ENCODE measurements at regions not wholly inside any gene's neighbourhood (a gene's known extent, or its start where the extent isn't known, plus 50 kb on each side); places are given as distances from the start of the nearest gene placed in this dataset.

DNA sequence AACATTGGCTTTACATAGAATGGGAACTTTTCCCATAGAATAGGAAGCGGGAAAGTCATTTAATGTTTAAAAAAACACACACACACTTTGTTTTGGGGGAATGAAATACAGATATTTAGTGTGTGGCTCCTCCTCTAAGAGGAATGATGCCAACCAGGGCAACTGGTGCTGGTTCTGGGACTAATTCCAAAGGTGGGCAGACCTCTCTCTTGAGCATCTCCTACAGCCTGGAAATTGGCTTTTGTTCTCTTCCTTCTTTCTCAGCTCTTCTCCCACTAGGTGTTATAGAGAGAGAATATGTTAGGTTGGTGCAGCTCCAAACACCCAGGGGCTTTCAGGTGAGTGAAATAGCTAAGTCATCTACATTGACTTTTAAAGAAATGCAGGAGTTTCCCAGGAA lies 190.1 kb downstream of the RAD51AP2 start:
- ChIA-PET POLR2A (no interaction called here), CTCF (interaction anchor here (0.5 kb wide), 1 partner anchor 937 kb away, joined by 4 read pairs; no protein-coding TSS in a partner anchor)
- DNase-seq (no peak), ATAC-seq (ENCODE audit: poor library complexity) (no peak)
- Mint-ChIP-seq H3K27ac (no peak overlapping the region), H3K4me1 (ENCODE audit: low read depth) (no peaks in the 10 kb centered on the region), H3K4me3 (no peak overlapping the region), H3K27me3 (no peaks in the 10 kb centered on the region), H3K36me3 (ENCODE audit: low read depth) (no peaks in the 10 kb centered on the region), H3K9me3 (no peaks in the 10 kb centered on the region)
- H3K4me3 ChIP-seq (ENCODE audit: low read length): no peak overlapping the region
- TF ChIP-seq, protein P1, sequence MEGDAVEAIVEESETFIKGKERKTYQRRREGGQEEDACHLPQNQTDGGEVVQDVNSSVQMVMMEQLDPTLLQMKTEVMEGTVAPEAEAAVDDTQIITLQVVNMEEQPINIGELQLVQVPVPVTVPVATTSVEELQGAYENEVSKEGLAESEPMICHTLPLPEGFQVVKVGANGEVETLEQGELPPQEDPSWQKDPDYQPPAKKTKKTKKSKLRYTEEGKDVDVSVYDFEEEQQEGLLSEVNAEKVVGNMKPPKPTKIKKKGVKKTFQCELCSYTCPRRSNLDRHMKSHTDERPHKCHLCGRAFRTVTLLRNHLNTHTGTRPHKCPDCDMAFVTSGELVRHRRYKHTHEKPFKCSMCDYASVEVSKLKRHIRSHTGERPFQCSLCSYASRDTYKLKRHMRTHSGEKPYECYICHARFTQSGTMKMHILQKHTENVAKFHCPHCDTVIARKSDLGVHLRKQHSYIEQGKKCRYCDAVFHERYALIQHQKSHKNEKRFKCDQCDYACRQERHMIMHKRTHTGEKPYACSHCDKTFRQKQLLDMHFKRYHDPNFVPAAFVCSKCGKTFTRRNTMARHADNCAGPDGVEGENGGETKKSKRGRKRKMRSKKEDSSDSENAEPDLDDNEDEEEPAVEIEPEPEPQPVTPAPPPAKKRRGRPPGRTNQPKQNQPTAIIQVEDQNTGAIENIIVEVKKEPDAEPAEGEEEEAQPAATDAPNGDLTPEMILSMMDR (IDR thresholded peaks at IDR 0.05): no peak
- no peaks in the 10 kb centered on the region for H3K4me1 ChIP-seq (ENCODE audit: insufficient read depth, low read length)
- no peaks in the 10 kb centered on the region for H3K27me3 ChIP-seq (ENCODE audit: control insufficient read depth in 1 of 2, insufficient read depth in 2 of 2, low read length in 2 of 2)
- intact Hi-C loops (cut with DNase I, micrococcal nuclease): no loop called here
- H3K36me3 ChIP-seq (ENCODE audit: insufficient read depth, low read length): no peaks in the 10 kb centered on the region
- H3K27ac ChIP-seq (ENCODE audit: low read depth in 1 of 2, low read length in 2 of 2): no peak overlapping the region
- peaks cover 0 to 3% of the 10 kb centered on the region in 2 experiments for H3K9me3 ChIP-seq (ENCODE audit: control insufficient read depth in 1 of 2, insufficient read depth in 1 of 2, low read length in 2 of 2)

DNA sequence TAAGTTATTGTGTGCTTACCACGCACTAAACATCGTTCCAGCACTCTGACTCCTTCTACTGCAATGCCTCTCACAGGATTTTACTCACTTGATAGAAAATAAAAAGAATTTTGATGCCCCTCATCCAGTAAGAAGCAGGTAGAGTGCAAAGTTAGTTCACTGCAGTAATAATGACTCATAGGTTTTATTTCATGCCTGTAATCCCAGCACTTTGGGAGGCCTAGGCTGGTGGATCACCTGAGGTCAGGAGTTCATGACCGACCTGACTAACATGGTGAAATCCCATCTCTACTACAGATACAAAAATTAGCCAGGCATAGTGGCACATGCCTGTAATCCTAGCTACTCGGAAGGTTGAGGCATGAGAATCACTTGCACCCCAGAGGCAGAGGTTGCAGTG lies 190.6 kb downstream of the RAD51AP2 start:
- H3K9me3 Mint-ChIP-seq: no peaks in the 10 kb centered on the region
- DNase-seq: no peak
- no peaks in the 10 kb centered on the region for H3K27me3 Mint-ChIP-seq
- H3K9me3 ChIP-seq (ENCODE audit: control insufficient read depth in 1 of 2, insufficient read depth in 1 of 2, low read length in 2 of 2): peaks cover 0 to 3% of the 10 kb centered on the region in 2 experiments
- ChIA-PET POLR2A (no interaction called here), CTCF (interaction anchor here (0.5 kb wide), 1 partner anchor 936 kb away, joined by 4 read pairs; no protein-coding TSS in a partner anchor)
- no peak overlapping the region for H3K27ac Mint-ChIP-seq
- TF ChIP-seq, protein P1 (IDR thresholded peaks at IDR 0.05): no peak
- no peaks in the 10 kb centered on the region for H3K36me3 ChIP-seq (ENCODE audit: insufficient read depth, low read length)
- ATAC-seq (ENCODE audit: poor library complexity): no peak
- H3K4me1 ChIP-seq (ENCODE audit: insufficient read depth, low read length): no peaks in the 10 kb centered on the region
- no peak overlapping the region for H3K27ac ChIP-seq (ENCODE audit: low read depth in 1 of 2, low read length in 2 of 2)
- H3K27me3 ChIP-seq (ENCODE audit: control insufficient read depth in 1 of 2, insufficient read depth in 2 of 2, low read length in 2 of 2): no peaks in the 10 kb centered on the region
- intact Hi-C loops (cut with DNase I, micrococcal nuclease): no loop called here
- no peak overlapping the region for H3K4me3 Mint-ChIP-seq
- H3K36me3 Mint-ChIP-seq (ENCODE audit: low read depth): no peaks in the 10 kb centered on the region
- no peaks in the 10 kb centered on the region for H3K4me1 Mint-ChIP-seq (ENCODE audit: low read depth)
- no peak overlapping the region for H3K4me3 ChIP-seq (ENCODE audit: low read length)

DNA sequence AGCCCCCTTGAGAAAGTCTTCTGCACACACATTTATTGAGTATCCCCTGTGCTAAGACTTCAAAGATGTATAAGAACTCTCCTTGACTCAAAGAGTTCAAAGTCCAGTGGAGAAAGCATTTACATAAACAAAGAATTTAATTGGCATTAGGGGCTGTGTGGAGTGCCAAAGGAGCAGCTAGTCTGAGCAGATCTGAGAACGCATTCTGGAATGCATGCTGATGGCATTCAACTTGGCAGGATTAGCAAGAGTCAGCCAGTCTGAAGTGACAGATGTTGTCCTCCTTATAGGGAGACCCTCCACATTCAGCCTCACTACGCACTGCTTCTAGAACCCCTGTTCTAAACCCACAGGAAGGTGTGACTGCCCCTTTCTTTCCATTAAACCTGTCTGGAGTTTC lies 191.5 kb downstream of the RAD51AP2 start:
- H3K9me3 Mint-ChIP-seq: no peaks in the 10 kb centered on the region
- H3K36me3 Mint-ChIP-seq (ENCODE audit: low read depth): no peaks in the 10 kb centered on the region
- H3K4me1 Mint-ChIP-seq (ENCODE audit: low read depth): no peaks in the 10 kb centered on the region
- ChIA-PET CTCF (no interaction called here), POLR2A (no interaction called here)
- H3K27ac Mint-ChIP-seq: no peak overlapping the region
- Histone ChIP-seq H3K4me1 (ENCODE audit: insufficient read depth, low read length) (no peaks in the 10 kb centered on the region), H3K27ac (ENCODE audit: low read depth in 1 of 2, low read length in 2 of 2) (no peak overlapping the region), H3K9me3 (ENCODE audit: control insufficient read depth in 1 of 2, insufficient read depth in 1 of 2, low read length in 2 of 2) (peaks cover 0 to 3% of the 10 kb centered on the region in 2 experiments), H3K4me3 (ENCODE audit: low read length) (no peak overlapping the region), H3K36me3 (ENCODE audit: insufficient read depth, low read length) (no peaks in the 10 kb centered on the region), H3K27me3 (ENCODE audit: control insufficient read depth in 1 of 2, insufficient read depth in 2 of 2, low read length in 2 of 2) (no peaks in the 10 kb centered on the region)
- ATAC-seq (ENCODE audit: poor library complexity) (no peak), DNase-seq (no peak)
- H3K4me3 Mint-ChIP-seq: no peak overlapping the region
- intact Hi-C loops (cut with DNase I, micrococcal nuclease): no loop called here
- TF ChIP-seq, protein P1 (IDR thresholded peaks at IDR 0.05): no peak
- H3K27me3 Mint-ChIP-seq: no peaks in the 10 kb centered on the region
